Stimulated activated CD8-positive, alpha-beta memory T cell treated with anti-CD3 and anti-CD28 coated beads, Interleukin-7, amount 100 ng/mL, for 1 hour (primary cell): ENCODE measurements at regions not wholly inside any gene's neighbourhood (a gene's known extent, or its start where the extent isn't known, plus 50 kb on each side); places are given as distances from the start of the nearest gene placed in this dataset.

Experiments
- DNase-seq, 2 donors: peaks; one replicate each; pipeline ENCODE4 v3.0.0-alpha.2; 2020; ENCODE audit warnings: low read depth in 2 of 2

GRCh38 chr2:76579911-76580310 lies 869.2 kb upstream of the GCFC2 start:
- no peak for DNase-seq

GRCh38 chr2:76572981-76573380 lies 862.3 kb upstream of the GCFC2 start:
- DNase-seq: no peak

GRCh38 chr2:76569819-76570218 lies 859.1 kb upstream of the GCFC2 start:
- DNase-seq: no peak

- DNase-seq: no peak
Measured at GRCh38 chr2:76567478-76567877, 856.8 kb upstream of the GCFC2 start.

GRCh38 chr2:76564734-76565133 lies 854.0 kb upstream of the GCFC2 start:
- DNase-seq: no peak

- DNase-seq: no peak
Measured at GRCh38 chr2:76563730-76564129, 853.0 kb upstream of the GCFC2 start.

GRCh38 chr2:76558157-76558556 lies 847.4 kb upstream of the GCFC2 start:
- DNase-seq: no peak

- DNase-seq: no peak
Measured at GRCh38 chr2:76556018-76556417, 845.3 kb upstream of the GCFC2 start.

- DNase-seq: no peak
Measured at GRCh38 chr2:76546207-76546606, 835.5 kb upstream of the GCFC2 start.

GRCh38 chr2:76544901-76545300 lies 834.2 kb upstream of the GCFC2 start:
- no peak for DNase-seq

GRCh38 chr2:76517574-76517909 lies 806.8 kb upstream of the GCFC2 start:
- no peak for DNase-seq

GRCh38 chr2:76516861-76517573 lies 806.3 kb upstream of the GCFC2 start:
- DNase-seq: no peak

GRCh38 chr2:76512201-76512820 lies 801.6 kb upstream of the GCFC2 start:
- DNase-seq: no peak

- DNase-seq: no peak
Measured at GRCh38 chr2:76506538-76506937, 795.8 kb upstream of the GCFC2 start.

GRCh38 chr2:76501641-76502040 lies 790.9 kb upstream of the GCFC2 start:
- DNase-seq: no peak

- DNase-seq: no peak
Measured at GRCh38 chr2:76498360-76498759, 787.6 kb upstream of the GCFC2 start.

GRCh38 chr2:76491503-76491902 lies 780.8 kb upstream of the GCFC2 start:
- no peak for DNase-seq

- DNase-seq: no peak
Measured at GRCh38 chr2:76478266-76479035, 767.7 kb upstream of the GCFC2 start.

GRCh38 chr2:76472946-76473345 lies 762.2 kb upstream of the GCFC2 start:
- no peak for DNase-seq

- DNase-seq: no peak
Measured at GRCh38 chr2:76469066-76469465, 758.4 kb upstream of the GCFC2 start.

GRCh38 chr2:76467326-76467725 lies 756.6 kb upstream of the GCFC2 start:
- no peak for DNase-seq

GRCh38 chr2:76464310-76464709 lies 753.6 kb upstream of the GCFC2 start:
- no peak for DNase-seq

- DNase-seq: no peak
Measured at GRCh38 chr2:76461431-76461830, 750.7 kb upstream of the GCFC2 start.
